Effector memory CD8-positive, alpha-beta T cell (primary cell): ENCODE measurements at regions not wholly inside any gene's neighbourhood (a gene's known extent, or its start where the extent isn't known, plus 50 kb on each side); places are given as distances from the start of the nearest gene placed in this dataset.
"Not testable (repeated sequence)": the region's sequence is repeated elsewhere in the genome, so short reads cannot be mapped to it uniquely, and the experiment has no call there.

Experiments
- ATAC-seq: fragments of 150-1000 bp; cut with Tn5 transposase; replicated peaks from 2 replicates; pipeline ENCODE4 v1.10.0; 2021; ENCODE audit warnings: mild to moderate bottlenecking, moderate library complexity
- DNase-seq, 3 experiments: peaks; one replicate each; pipeline ENCODE4 v3.0.0; 2021
- H3K27ac Mint-ChIP-seq, 2 donors: one replicate each; pipeline ENCODE4 v1.8.0; 2022; ENCODE audit warnings: mild to moderate bottlenecking in 2 of 2, mixed read lengths in 2 of 2, moderate library complexity in 2 of 2
- H3K27me3 Mint-ChIP-seq, 2 donors: one replicate each; pipeline ENCODE4 v1.8.0; 2022; ENCODE audit warnings: mixed read lengths in 2 of 2
- H3K36me3 Mint-ChIP-seq: one replicate; pipeline ENCODE4 v1.8.0; 2022; ENCODE audit warnings: mild to moderate bottlenecking, moderate library complexity, mixed read lengths; ENCODE audit not compliant: insufficient read depth
- H3K4me1 Mint-ChIP-seq, 2 donors: one replicate each; pipeline ENCODE4 v1.8.0; 2022; ENCODE audit warnings: low read depth in 2 of 2, mixed read lengths in 2 of 2
- H3K4me3 Mint-ChIP-seq, 2 donors: one replicate each; pipeline ENCODE4 v1.8.0; 2022; ENCODE audit warnings: mild to moderate bottlenecking in 2 of 2, mixed read lengths in 2 of 2, moderate library complexity in 2 of 2
- H3K9me3 Mint-ChIP-seq, 2 donors: one replicate each; pipeline ENCODE4 v1.8.0; 2022; ENCODE audit warnings: mixed read lengths in 2 of 2

DNA sequence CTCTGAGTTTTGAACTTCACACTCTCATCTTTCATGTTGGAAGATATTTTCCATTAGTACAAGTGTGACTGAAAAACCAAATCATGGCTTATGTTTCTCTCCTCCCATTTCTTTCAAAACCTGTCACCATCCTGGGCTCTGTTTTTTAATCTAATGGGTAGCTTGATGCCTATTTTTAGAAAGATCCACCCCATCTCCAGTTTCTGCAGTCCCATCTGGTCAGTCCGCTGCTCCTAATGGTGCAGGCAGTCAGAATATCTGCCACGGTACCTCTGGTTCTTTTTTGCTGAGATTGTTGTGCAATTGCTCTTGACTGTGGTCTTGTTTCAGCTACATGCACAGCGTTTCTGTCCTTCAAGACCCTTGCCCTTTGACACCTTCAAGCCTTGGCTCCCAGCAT is 240.9 kb upstream of the CADM2 start:
- Mint-ChIP-seq H3K27me3 (no peaks in the 10 kb centered on the region), H3K27ac (no peak overlapping the region), H3K9me3 (peaks cover 8 to 27% of the 10 kb centered on the region in 2 donors), H3K36me3 (no peaks in the 10 kb centered on the region), H3K4me1 (no peaks in the 10 kb centered on the region), H3K4me3 (no peak overlapping the region)
- ATAC-seq (no peak), DNase-seq (no peak)

DNA sequence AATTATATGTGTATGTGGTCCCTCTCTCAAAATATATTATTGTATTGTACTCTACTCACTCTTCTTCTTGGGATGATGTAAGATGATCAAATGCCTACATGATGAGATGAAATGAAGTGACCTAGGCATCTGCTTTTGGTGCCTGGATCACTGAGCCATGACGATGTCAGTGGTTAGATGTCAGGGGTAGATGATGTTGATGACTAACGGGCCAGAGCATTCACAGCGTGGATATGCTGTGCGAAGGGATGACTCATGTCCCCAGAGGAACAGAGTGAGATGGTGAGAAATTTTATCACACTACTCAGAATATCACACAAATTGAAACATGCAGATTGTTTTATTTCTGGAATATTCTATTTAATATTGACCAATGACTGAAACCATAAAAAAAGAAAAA is 233.9 kb upstream of the CADM2 start:
- no peak for DNase-seq
- Mint-ChIP-seq H3K27me3 (no peaks in the 10 kb centered on the region), H3K4me3 (no peak overlapping the region), H3K27ac (no peak overlapping the region), H3K9me3 (peaks cover 7 to 9% of the 10 kb centered on the region in 2 donors), H3K4me1 (no peaks in the 10 kb centered on the region), H3K36me3 (no peaks in the 10 kb centered on the region)
- ATAC-seq, result no peak

DNA sequence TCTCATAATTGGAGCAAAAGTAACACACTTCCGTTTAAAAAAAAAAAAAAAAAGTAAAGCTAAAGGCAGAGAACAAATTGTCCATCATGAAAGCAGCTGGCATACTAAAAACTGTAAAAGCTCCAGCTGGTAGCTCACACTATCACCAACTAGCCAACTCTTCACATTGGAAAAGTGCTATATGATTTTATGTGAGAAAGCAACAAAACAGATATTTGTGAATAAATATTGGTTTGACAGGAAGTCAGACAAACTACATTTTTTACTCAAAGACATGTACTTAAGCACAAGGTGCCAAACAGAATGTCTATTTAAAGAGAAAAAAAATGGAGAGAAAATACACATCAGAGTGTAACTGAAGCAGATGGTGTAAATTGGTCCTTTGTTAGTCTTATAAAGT is 231.2 kb upstream of the CADM2 start:
- Mint-ChIP-seq H3K4me1 (no peaks in the 10 kb centered on the region), H3K9me3 (peaks cover 10 to 15% of the 10 kb centered on the region in 2 donors), H3K36me3 (no peaks in the 10 kb centered on the region), H3K27me3 (no peaks in the 10 kb centered on the region), H3K4me3 (no peak overlapping the region), H3K27ac (no peak overlapping the region)
- DNase-seq (no peak), ATAC-seq (no peak)

DNA sequence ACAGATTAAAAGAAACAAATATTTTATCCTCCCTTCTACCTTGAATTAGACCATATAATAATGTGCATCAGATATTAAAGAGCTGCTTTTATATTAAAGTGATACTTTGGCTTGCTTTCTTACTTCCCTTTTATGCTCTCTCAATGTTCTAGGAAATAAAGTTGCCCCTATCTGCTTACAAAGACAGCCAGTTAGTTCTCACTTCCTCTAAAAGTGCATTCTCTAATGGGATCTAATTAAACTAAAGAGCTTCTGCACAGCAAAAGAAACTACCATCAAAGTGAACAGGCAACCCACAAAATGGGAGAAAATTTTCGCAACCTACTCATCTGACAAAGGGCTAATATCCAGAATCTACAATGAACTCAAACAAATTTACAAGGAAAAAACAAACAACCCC is 224.1 kb upstream of the CADM2 start:
- DNase-seq, H3K36me3 Mint-ChIP-seq, H3K27me3 Mint-ChIP-seq, H3K27ac Mint-ChIP-seq, ATAC-seq, H3K4me1 Mint-ChIP-seq, H3K4me3 Mint-ChIP-seq: not testable (repeated sequence)
- peaks cover 8 to 18% of the 10 kb centered on the region in 2 donors for H3K9me3 Mint-ChIP-seq

DNA sequence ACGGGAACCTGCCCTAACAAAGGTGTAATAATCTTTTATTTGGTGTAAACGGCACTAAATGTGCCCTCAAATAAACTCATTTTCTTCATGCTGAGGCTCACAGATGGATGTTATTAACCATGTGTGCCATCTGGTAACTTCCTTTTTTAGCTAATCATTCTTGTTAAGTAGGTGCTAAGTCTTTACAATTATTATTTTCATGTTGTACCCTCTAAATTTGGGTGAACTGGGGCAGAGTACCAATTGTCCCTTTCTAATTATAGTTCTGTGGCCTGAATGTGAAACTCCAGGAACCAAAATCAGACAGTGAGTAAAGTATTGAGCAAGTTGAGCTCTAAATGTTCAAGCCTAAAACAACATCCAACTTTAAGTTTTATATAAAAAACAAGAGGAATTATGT is 220.7 kb upstream of the CADM2 start:
- Mint-ChIP-seq H3K27me3 (no peaks in the 10 kb centered on the region), H3K9me3 (peaks cover 4 to 7% of the 10 kb centered on the region in 2 donors), H3K4me1 (no peaks in the 10 kb centered on the region), H3K36me3 (no peaks in the 10 kb centered on the region), H3K4me3 (no peak overlapping the region), H3K27ac (no peak overlapping the region)
- DNase-seq (no peak), ATAC-seq (no peak)

DNA sequence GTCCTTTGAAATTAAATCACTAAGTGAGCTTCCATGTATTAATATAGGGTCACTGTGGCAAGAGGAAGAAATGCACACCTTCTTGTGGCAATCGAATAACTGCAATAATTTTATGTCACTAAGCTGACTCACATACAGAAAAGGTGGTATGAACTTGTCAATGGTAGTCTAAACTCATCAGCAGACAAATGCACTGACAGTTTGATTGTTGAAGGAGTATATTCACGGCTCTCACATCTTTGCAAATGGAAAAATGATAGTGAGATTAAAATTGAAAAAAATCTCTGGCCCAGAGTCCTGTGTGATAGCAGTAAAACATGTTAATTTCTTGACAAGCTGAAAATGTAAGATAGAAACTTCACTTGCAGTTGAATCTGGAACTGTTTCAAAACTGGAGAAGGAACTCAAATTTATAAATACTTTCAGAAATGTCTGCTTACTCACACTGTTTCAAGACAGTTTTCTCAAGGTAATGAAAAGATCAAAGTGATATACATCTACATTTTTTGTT is 215.8 kb upstream of the CADM2 start:
- Mint-ChIP-seq H3K27ac (no peak overlapping the region), H3K4me3 (no peak overlapping the region), H3K36me3 (no peaks in the 10 kb centered on the region), H3K4me1 (no peaks in the 10 kb centered on the region), H3K9me3 (peaks cover 0 to 3% of the 10 kb centered on the region in 2 donors), H3K27me3 (no peaks in the 10 kb centered on the region)
- ATAC-seq (no peak), DNase-seq (no peak)

DNA sequence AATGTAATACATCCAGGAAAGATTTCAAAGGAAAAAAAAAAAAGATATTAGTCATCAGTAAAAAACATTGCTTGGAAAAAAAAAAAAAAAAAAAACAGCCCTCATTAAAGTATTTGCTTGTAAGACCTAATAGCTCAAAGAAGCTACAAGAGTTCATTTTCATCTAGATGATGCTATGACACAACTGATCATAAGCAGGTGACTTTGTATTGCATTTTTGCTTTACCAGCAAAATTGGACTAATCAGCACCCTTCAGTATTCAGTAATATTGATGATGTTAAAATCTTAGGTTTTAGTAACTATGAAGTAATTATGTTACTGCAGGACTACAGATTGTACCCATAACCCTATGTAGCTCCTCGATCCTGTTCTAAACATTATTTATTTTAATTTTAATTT is 214.7 kb upstream of the CADM2 start:
- Mint-ChIP-seq H3K27me3 (no peaks in the 10 kb centered on the region), H3K27ac (no peak overlapping the region), H3K4me1 (no peaks in the 10 kb centered on the region), H3K36me3 (no peaks in the 10 kb centered on the region), H3K9me3 (peaks cover 0 to 3% of the 10 kb centered on the region in 2 donors), H3K4me3 (no peak overlapping the region)
- no peak for ATAC-seq
- DNase-seq, result no peak

DNA sequence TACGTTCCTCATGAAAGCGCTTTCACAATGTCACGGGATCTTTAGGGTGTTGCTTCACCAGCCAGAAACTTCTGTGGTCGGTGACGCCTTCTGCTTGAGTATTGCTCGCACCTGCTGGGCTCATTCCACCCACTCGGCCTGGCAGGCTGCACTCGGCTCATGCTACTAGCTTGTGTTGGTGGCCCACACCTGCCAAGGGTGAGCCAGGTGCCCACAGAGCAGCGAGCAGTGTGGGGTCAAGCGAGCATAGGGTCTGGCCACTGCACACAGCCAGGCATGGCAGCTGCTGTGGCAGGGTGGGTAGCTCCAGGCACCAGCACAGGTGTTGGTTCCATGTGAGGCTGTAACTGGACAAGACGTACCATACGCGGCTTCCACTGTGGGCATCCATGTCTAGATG is 202.9 kb upstream of the CADM2 start:
- Mint-ChIP-seq H3K27ac (no peak overlapping the region), H3K4me1 (no peaks in the 10 kb centered on the region), H3K9me3 (peaks cover 8 to 26% of the 10 kb centered on the region in 2 donors), H3K27me3 (no peaks in the 10 kb centered on the region), H3K4me3 (no peak overlapping the region), H3K36me3 (no peaks in the 10 kb centered on the region)
- ATAC-seq (no peak), DNase-seq (no peak)

DNA sequence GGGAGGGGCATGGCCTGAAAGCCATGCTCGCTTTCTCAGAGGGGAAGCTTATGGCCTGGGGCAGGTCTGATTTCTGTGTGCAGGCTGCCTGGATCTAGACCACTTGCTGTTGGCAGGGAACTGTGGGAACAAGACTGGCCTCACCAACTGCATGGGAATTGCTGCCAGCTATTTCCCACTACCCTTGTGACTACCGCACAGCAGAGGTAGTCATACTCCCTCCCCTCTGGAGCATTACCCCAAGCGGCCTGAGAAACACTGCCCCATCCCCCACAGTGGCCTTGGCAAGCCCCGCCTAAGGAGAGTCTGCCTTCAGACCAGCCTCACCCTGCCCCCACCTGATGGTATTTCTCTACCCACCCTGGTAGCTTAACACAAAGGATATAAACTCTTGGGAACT is 199.4 kb upstream of the CADM2 start:
- no peak for DNase-seq
- Mint-ChIP-seq H3K9me3 (peaks cover 9 to 40% of the 10 kb centered on the region in 2 donors), H3K4me3 (no peak overlapping the region), H3K4me1 (no peaks in the 10 kb centered on the region), H3K27me3 (no peaks in the 10 kb centered on the region), H3K36me3 (peaks cover 3% of the 10 kb centered on the region), H3K27ac (no peak overlapping the region)
- ATAC-seq, result no peak

DNA sequence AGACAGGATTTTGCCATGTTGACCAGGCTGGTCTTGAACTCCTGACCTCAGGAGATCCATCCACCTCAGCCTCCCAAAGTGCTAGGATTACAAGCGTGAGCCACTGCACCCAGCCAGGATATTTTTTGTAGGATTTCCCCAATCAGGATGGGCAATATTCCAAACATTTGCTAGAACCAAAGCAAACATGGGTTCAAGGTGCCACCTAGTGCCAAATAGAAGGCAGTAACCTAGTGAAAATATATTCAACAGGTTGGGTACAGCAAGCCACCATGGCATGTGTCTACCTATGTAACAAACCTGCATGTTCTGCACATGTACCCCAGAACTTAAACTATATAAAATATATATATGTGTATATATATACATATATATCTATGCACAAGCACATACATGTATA is 185.9 kb upstream of the CADM2 start:
- no peak overlapping the region for H3K27ac Mint-ChIP-seq
- H3K27me3 Mint-ChIP-seq, result no peaks in the 10 kb centered on the region
- peaks cover 4% of the 10 kb centered on the region for H3K36me3 Mint-ChIP-seq
- DNase-seq (no peak), ATAC-seq (no peak)
- H3K4me1 Mint-ChIP-seq, result no peaks in the 10 kb centered on the region
- H3K4me3 Mint-ChIP-seq, result no peak overlapping the region
- peaks cover 16% of the 10 kb centered on the region in 2 donors for H3K9me3 Mint-ChIP-seq

DNA sequence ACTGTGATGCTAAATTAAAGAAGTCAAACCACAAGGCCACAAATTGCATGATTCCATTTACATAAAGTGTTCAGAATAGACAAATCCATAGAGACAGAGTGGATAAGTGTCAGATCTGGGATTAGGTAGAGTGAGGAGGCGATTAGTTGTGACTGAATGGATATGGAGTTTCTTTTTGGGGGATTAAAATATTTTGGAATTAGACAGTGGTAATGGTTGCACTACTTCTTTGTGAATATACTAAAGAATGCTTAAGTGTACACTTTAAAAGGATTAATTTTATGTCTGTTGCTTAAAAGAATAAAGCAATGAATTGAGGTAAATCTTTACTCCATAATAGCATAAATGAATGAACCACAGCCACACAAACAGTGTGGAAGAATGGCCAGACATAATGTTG is 175.5 kb upstream of the CADM2 start:
- H3K9me3 Mint-ChIP-seq, result peaks cover 0 to 3% of the 10 kb centered on the region in 2 donors
- no peak overlapping the region for H3K27ac Mint-ChIP-seq

DNA sequence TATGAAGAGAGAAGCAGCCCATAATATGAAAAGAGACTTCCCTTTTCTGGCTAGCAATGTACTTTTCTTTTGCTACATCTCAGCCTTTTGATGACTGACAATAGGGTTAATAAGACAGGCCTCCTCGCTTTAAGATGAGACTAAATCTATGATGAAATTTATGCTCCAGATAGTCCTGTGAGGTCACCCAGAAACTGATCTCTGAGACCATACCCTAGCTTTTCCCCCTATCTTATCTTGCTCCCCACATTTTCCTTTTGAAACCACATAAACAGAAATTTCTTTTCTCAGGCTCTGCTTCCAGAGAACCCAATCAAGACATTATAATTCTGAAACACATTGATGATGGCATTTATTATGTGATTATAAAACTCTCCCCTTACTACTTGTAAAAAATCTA is 168.8 kb upstream of the CADM2 start:
- Mint-ChIP-seq H3K27ac (no peak overlapping the region), H3K4me3 (no peak overlapping the region), H3K9me3 (peaks cover 6 to 11% of the 10 kb centered on the region in 2 donors), H3K4me1 (no peaks in the 10 kb centered on the region), H3K36me3 (no peaks in the 10 kb centered on the region), H3K27me3 (no peaks in the 10 kb centered on the region)
- no peak for ATAC-seq
- DNase-seq, result no peak

More for the DNA sequence above, 175.5 kb upstream of the CADM2 start:
- Mint-ChIP-seq H3K4me3 (no peak overlapping the region), H3K27me3 (no peaks in the 10 kb centered on the region), H3K36me3 (no peaks in the 10 kb centered on the region), H3K4me1 (no peaks in the 10 kb centered on the region)
- DNase-seq, result no peak
- no peak for ATAC-seq

DNA sequence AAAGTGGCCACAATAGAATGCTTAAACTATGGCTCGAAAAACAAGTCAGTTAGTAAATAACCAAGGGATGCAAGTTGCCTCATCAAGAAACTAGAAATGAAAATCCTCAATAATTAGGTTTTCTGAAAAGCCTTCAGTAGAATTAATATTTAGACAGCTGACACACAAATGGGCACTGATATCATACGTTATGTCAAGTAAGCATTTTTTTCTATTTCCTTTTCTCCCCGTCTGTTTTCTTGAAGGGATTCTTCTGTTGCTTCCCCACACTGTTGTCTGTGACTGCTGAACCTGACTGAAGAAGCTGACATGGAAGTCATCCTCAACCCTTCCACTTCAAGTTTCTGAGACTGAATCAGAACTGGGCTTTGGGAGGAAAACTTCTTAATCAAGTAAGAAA is 151.8 kb upstream of the CADM2 start:
- no peak for ATAC-seq
- Mint-ChIP-seq H3K27ac (no peak overlapping the region), H3K4me1 (no peaks in the 10 kb centered on the region), H3K4me3 (no peak overlapping the region), H3K27me3 (no peaks in the 10 kb centered on the region), H3K36me3 (no peaks in the 10 kb centered on the region), H3K9me3 (peaks cover 0 to 7% of the 10 kb centered on the region in 2 donors)
- no peak for DNase-seq

DNA sequence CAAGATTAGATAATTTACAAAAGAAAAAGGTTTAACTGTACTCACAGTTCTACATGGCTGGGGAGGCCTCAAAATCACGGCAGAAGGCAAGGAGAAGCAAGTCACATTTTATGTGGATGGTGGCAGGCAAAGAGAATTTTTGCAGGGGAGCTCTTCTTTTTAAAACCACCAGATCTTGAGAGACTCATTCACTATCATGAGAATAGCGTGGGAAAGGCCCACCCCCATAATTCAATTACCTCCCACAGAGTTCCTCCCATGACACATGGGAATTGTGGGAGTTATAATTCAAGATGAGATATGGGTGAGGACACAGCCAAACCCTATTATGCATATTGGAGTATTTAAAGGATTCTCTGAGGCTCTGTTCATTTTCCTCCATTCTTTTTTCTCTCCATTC is 138.7 kb upstream of the CADM2 start:
- no peaks in the 10 kb centered on the region for H3K27me3 Mint-ChIP-seq
- no peaks in the 10 kb centered on the region for H3K4me1 Mint-ChIP-seq
- DNase-seq (no peak), ATAC-seq (no peak)
- no peak overlapping the region for H3K4me3 Mint-ChIP-seq
- H3K36me3 Mint-ChIP-seq, result no peaks in the 10 kb centered on the region
- no peak overlapping the region for H3K27ac Mint-ChIP-seq
- peaks cover 0 to 2% of the 10 kb centered on the region in 2 donors for H3K9me3 Mint-ChIP-seq

DNA sequence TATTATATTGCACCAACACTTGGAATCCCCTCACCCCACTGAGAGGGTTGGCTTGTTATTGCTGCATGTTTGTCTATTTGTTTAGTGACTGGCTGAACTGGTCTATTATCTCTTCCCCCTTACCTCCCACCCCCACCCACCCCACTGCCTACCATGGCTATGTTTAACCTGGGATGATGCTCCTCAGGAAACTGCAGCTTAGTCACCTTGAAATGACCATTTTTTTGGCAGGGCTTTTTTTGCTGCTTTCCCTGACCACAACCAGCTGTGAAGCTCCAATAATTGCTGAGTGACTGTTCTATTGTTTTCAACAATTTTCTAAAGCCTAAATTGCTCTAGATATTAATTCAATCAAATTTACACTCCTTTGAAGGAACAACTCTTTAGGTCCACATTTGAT is 137.9 kb upstream of the CADM2 start:
- Mint-ChIP-seq H3K27me3 (no peaks in the 10 kb centered on the region), H3K9me3 (peaks cover 0 to 2% of the 10 kb centered on the region in 2 donors), H3K4me1 (no peaks in the 10 kb centered on the region), H3K36me3 (no peaks in the 10 kb centered on the region), H3K27ac (no peak overlapping the region), H3K4me3 (no peak overlapping the region)
- no peak for ATAC-seq
- DNase-seq, result no peak
